GM23338 (cell line): ENCODE measurements at regions not wholly inside any gene's neighbourhood (a gene's known extent, or its start where the extent isn't known, plus 50 kb on each side); places are given as distances from the start of the nearest gene placed in this dataset.

Experiments
- ATAC-seq: fragments of 200-7000 bp; cut with Tn5 transposase; 3 replicates; pipeline ENCODE4 v1.9.1; 2020
- DNase-seq: peaks from one replicate; pipeline ENCODE4 v3.0.0-alpha.2; 2015; ENCODE audit warnings: low spot score
- H2AFZ ChIP-seq: fragments of 200-600 bp; sonication (generic); 2 replicates; pipeline ENCODE4 v1.8.0; 2016; ENCODE audit warnings: antibody characterized with exemption, mild to moderate bottlenecking, moderate library complexity
- H3F3A ChIP-seq: fragments of 200-600 bp; sonication (generic); replicated peaks from 2 replicates; pipeline ENCODE4 v1.8.0; 2017; ENCODE audit warnings: antibody characterized with exemption, mixed run types, low read depth
- H3K27ac ChIP-seq: fragments of 200-600 bp; sonication (generic); 2 replicates; pipeline ENCODE4 v1.6.1; 2016; ENCODE audit warnings: low read depth
- H3K27me3 ChIP-seq: fragments of 200-600 bp; sonication (generic); 2 replicates; pipeline ENCODE4 v1.8.0; 2016; ENCODE audit warnings: mild to moderate bottlenecking, mixed run types, moderate library complexity; ENCODE audit not compliant: insufficient read depth
- H3K36me3 ChIP-seq: fragments of 200-600 bp; sonication (generic); 2 replicates; pipeline ENCODE4 v1.8.0; 2016; ENCODE audit warnings: mild to moderate bottlenecking; ENCODE audit not compliant: insufficient read depth
- H3K4me1 ChIP-seq: fragments of 200-600 bp; sonication (generic); 2 replicates; pipeline ENCODE4 v1.8.0; 2016; ENCODE audit warnings: mild to moderate bottlenecking, moderate library complexity; ENCODE audit not compliant: insufficient read depth
- H3K4me2 ChIP-seq: fragments of 200-600 bp; sonication (generic); 2 replicates; pipeline ENCODE4 v1.7.1; 2017; ENCODE audit warnings: mixed run types
- H3K4me3 ChIP-seq: fragments of 200-600 bp; sonication (generic); 2 replicates; pipeline ENCODE4 v1.6.1; 2016; ENCODE audit warnings: mixed run types
- H3K79me2 ChIP-seq: fragments of 200-600 bp; sonication (generic); replicated peaks from 2 replicates; pipeline ENCODE4 v1.8.0; 2017; ENCODE audit warnings: mild to moderate bottlenecking; ENCODE audit not compliant: insufficient read depth
- H3K9me2 ChIP-seq: fragments of 200-600 bp; sonication (generic); 2 replicates; pipeline ENCODE4 v1.8.0; 2017; ENCODE audit not compliant: insufficient read depth
- H4K20me1 ChIP-seq: fragments of 200-600 bp; sonication (generic); replicated peaks from 2 replicates; pipeline ENCODE4 v1.8.0; 2017; ENCODE audit warnings: mild to moderate bottlenecking; ENCODE audit not compliant: insufficient read depth
- H3K27ac Mint-ChIP-seq: 2 replicates; pipeline ENCODE4 v1.8.0; 2020; ENCODE audit warnings: inconsistent platforms, mild to moderate bottlenecking, moderate library complexity, mixed read lengths
- H3K27me3 Mint-ChIP-seq: 3 replicates; pipeline ENCODE4 v1.8.0; 2022; ENCODE audit warnings: low read depth, mild to moderate bottlenecking, moderate library complexity, mixed read lengths, inconsistent platforms; ENCODE audit not compliant: insufficient read depth, poor library complexity
- H3K36me3 Mint-ChIP-seq: 3 replicates; pipeline ENCODE4 v1.8.0; 2021; ENCODE audit warnings: low read depth, mild to moderate bottlenecking, inconsistent platforms, moderate library complexity, mixed read lengths
- H3K4me1 Mint-ChIP-seq: 3 replicates; pipeline ENCODE4 v1.8.0; 2020; ENCODE audit warnings: mild to moderate bottlenecking, inconsistent platforms, mixed read lengths
- H3K4me3 Mint-ChIP-seq: 3 replicates; pipeline ENCODE4 v1.8.0; 2021; ENCODE audit warnings: moderate library complexity, mild to moderate bottlenecking, inconsistent platforms, mixed read lengths
- H3K9me3 Mint-ChIP-seq: 3 replicates; pipeline ENCODE4 v1.8.0; 2020; ENCODE audit warnings: moderate library complexity, mild to moderate bottlenecking, inconsistent platforms, mixed read lengths
- CREB1 ChIP-seq: fragments of 250-450 bp; sonication (Bioruptor Pico); IDR thresholded peaks from 2 replicates; pipeline ENCODE4 v1.5.0; 2020; ENCODE audit warnings: low read depth, mild to moderate bottlenecking, moderate library complexity
- CTCF ChIP-seq, 2 experiments: fragments of 200-600 bp in 1 of 2; sonication (generic) in 1 of 2; conservative IDR thresholded peaks; 2 replicates each; pipeline versions ENCODE4 v1.5.1 to v1.6.1; 2016 to 2017; ENCODE audit warnings: antibody characterized with exemption in 2 of 2, low read depth in 2 of 2, mild to moderate bottlenecking in 2 of 2, moderate library complexity in 1 of 2
- ETS1 ChIP-seq: IDR thresholded peaks from 2 replicates; pipeline ENCODE4 v1.6.1; 2016; ENCODE audit warnings: antibody characterized with exemption
- EZH2 ChIP-seq: fragments of 200-600 bp; sonication (generic); IDR thresholded peaks from one replicate; pipeline ENCODE4 v1.8.0; 2017; ENCODE audit warnings: antibody characterized with exemption, mild to moderate bottlenecking, low read depth; ENCODE audit not compliant: unreplicated experiment
- EZH2phosphoT487 ChIP-seq: fragments of 200-600 bp; sonication (generic); IDR thresholded peaks from one replicate; pipeline ENCODE4 v1.8.1; 2018; ENCODE audit warnings: antibody characterized with exemption; ENCODE audit not compliant: unreplicated experiment
- JUNB ChIP-seq: IDR thresholded peaks from one replicate; pipeline ENCODE4 v1.6.1; 2016; ENCODE audit warnings: antibody characterized with exemption; ENCODE audit not compliant: unreplicated experiment
- NANOG ChIP-seq: IDR thresholded peaks from 2 replicates; pipeline ENCODE4 v1.6.1; 2016; ENCODE audit warnings: antibody characterized with exemption, borderline replicate concordance
- POLR2AphosphoS5 ChIP-seq: IDR thresholded peaks from 2 replicates; pipeline ENCODE4 v1.6.1; 2016; ENCODE audit warnings: antibody characterized with exemption, low read depth
- REST ChIP-seq: IDR thresholded peaks from one replicate; pipeline ENCODE4 v1.6.1; 2018; ENCODE audit warnings: antibody characterized with exemption; ENCODE audit not compliant: unreplicated experiment
- STAT1 ChIP-seq: IDR thresholded peaks from one replicate; pipeline ENCODE4 v1.6.1; 2016; ENCODE audit warnings: antibody characterized with exemption; ENCODE audit not compliant: unreplicated experiment
- ZNF114 ChIP-seq: fragments of 250-450 bp; sonication (Bioruptor Pico); IDR thresholded peaks from 2 replicates; pipeline ENCODE4 v1.5.0; 2020; ENCODE audit warnings: mild to moderate bottlenecking, moderate library complexity
- ZNF331 ChIP-seq: fragments of 250-450 bp; sonication (Bioruptor Pico); IDR thresholded peaks from 2 replicates; pipeline ENCODE4 v1.5.0; 2020; ENCODE audit warnings: low read depth, mild to moderate bottlenecking, moderate library complexity
- ZNF462 ChIP-seq: fragments of 250-450 bp; sonication (Bioruptor Pico); IDR thresholded peaks from 2 replicates; pipeline ENCODE4 v1.5.0; 2020; ENCODE audit warnings: mild to moderate bottlenecking, moderate library complexity

DNA sequence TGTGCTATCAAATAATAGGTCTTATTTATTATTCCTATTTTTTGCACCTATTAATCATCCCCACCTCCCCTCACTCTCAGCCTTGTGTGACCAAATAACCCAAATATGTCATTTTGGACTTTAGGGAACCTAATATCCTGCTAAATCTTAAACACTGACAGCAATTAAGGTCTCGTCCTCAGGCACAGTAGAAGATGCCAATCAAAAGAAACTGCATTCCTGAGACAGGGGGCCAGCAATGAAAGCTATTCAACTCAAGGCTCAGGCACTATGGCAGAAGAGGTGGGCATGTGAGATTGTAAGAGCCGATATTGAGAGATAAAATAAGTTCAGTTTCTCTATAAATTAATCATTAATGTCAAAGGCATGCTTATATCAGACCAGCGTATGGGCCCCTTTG is 1437.7 kb upstream of the PCDH9 start:
- H3K27me3 Mint-ChIP-seq = no peaks in the 10 kb centered on the region

More for the DNA sequence above, 1437.7 kb upstream of the PCDH9 start:
- Histone ChIP-seq H3K4me1 (no peaks in the 10 kb centered on the region), H3K4me2 (no peak overlapping the region), H4K20me1 (no peaks in the 10 kb centered on the region), H3K36me3 (no peaks in the 10 kb centered on the region), H3K27me3 (no peaks in the 10 kb centered on the region), H3K9me2 (no peaks in the 10 kb centered on the region), H3K4me3 (no peak overlapping the region), H3K27ac (no peak overlapping the region), H2AFZ (no peak overlapping the region), H3K79me2 (no peaks in the 10 kb centered on the region), H3F3A (no peaks in the 10 kb centered on the region)
- no peak for TF ChIP-seq EZH2phosphoT487
- TF ChIP-seq ZNF114 (CRISPR knock-in tag) = no peak
- TF ChIP-seq NANOG = no peak
- TF ChIP-seq POLR2AphosphoS5 = no peak
- no peak for TF ChIP-seq STAT1
- no peak for TF ChIP-seq JUNB
- TF ChIP-seq CREB1 (CRISPR knock-in tag) = no peak
- TF ChIP-seq REST = no peak
- no peak for TF ChIP-seq CTCF (conservative IDR thresholded peaks at IDR 0.05; ENCODE audit: low read depth in 2 of 2)
- no peak for TF ChIP-seq ETS1
- no peak for TF ChIP-seq EZH2
- no peak for TF ChIP-seq ZNF331 (CRISPR knock-in tag)
- no peak for TF ChIP-seq ZNF462 (CRISPR knock-in tag)
- Mint-ChIP-seq H3K36me3 (no peaks in the 10 kb centered on the region), H3K9me3 (no peaks in the 10 kb centered on the region), H3K4me3 (no peak overlapping the region), H3K27ac (no peak overlapping the region), H3K4me1 (peaks cover 2% of the 10 kb centered on the region; the same call in 2 of the 3 replicates)
- ATAC-seq (no peak), DNase-seq (no peak)
